H1 (cell line): ENCODE measurements at regions not wholly inside any gene's neighbourhood (a gene's known extent, or its start where the extent isn't known, plus 50 kb on each side); places are given as distances from the start of the nearest gene placed in this dataset.

Experiments used
- ATF2 ChIP-seq: IDR thresholded peaks from 2 replicates; pipeline ENCODE4 v1.6.1; 2012; ENCODE audit warnings: low read length, inconsistent platforms
- CEBPB ChIP-seq: IDR thresholded peaks from 2 replicates; pipeline ENCODE4 v1.6.1; 2012; ENCODE audit warnings: low read depth, low read length
- CTCF ChIP-seq, 3 experiments: IDR thresholded peaks; 1 replicate in 2 of 3; 2 replicates in 1 of 3; pipeline versions ENCODE4 v1.5.1 to v1.6.1; 2011; ENCODE audit warnings: low read length in 3 of 3, mild to moderate bottlenecking in 3 of 3, inconsistent platforms in 2 of 3, low read depth in 1 of 3, moderate library complexity in 1 of 3; ENCODE audit not compliant: insufficient read depth in 1 of 3; ENCODE audit errors: control extremely low read depth in 1 of 3
- KDM1A ChIP-seq: fragments of 200-600, 300-600 bp; sonication (generic); IDR thresholded peaks from 2 replicates; pipeline ENCODE4 v1.7.1; 2016; ENCODE audit warnings: mild to moderate bottlenecking, low read length, borderline replicate concordance
- RAD21 ChIP-seq, 2 experiments: IDR thresholded peaks in 1 of 2; conservative IDR thresholded peaks in 1 of 2; 2 replicates each; pipeline ENCODE4 v1.6.1; 2011; ENCODE audit warnings: low read depth in 2 of 2, low read length in 2 of 2, improper control_type of control experiment in 1 of 2, inconsistent platforms in 1 of 2, mild to moderate bottlenecking in 1 of 2, moderate library complexity in 1 of 2
- RFX5 ChIP-seq: IDR thresholded peaks from 2 replicates; pipeline ENCODE4 v1.6.1; 2011; ENCODE audit warnings: low read depth, low read length, improper control_type of control experiment, borderline replicate concordance
- YY1 ChIP-seq: IDR thresholded peaks from 2 replicates; pipeline ENCODE4 v1.6.1; 2011; ENCODE audit warnings: low read depth, mild to moderate bottlenecking, low read length

- TF ChIP-seq CTCF (IDR thresholded peaks at IDR 0.05; ENCODE audit: control extremely low read depth in 1 of 3, insufficient read depth in 1 of 3, low read depth in 1 of 3, low read length in 3 of 3) (no peak), RAD21 (IDR thresholded peaks at IDR 0.05 in 1 of 2, conservative IDR thresholded peaks at IDR 0.05 in 1 of 2; ENCODE audit: low read depth in 2 of 2, low read length in 2 of 2) (no peak), RFX5 (no peak), ATF2 (no peak), CEBPB (no peak), KDM1A (no peak), YY1 (no peak)
Observed at GRCh38 chr2:17107151-17107550, 411.1 kb downstream of the RAD51AP2 start.
